GM19395 (cell line): ENCODE measurements at regions not wholly inside any gene's neighbourhood (a gene's known extent, or its start where the extent isn't known, plus 50 kb on each side); places are given as distances from the start of the nearest gene placed in this dataset.
"Not testable (repeated sequence)": the region's sequence is repeated elsewhere in the genome, so short reads cannot be mapped to it uniquely, and the experiment has no call there.

Experiments
- ATAC-seq: cut with Tn5 transposase; IDR thresholded peaks from one replicate; pipeline ENCODE4 v1.9.1; 2021; ENCODE audit warnings: mild to moderate bottlenecking, moderate library complexity; ENCODE audit not compliant: unreplicated experiment

DNA sequence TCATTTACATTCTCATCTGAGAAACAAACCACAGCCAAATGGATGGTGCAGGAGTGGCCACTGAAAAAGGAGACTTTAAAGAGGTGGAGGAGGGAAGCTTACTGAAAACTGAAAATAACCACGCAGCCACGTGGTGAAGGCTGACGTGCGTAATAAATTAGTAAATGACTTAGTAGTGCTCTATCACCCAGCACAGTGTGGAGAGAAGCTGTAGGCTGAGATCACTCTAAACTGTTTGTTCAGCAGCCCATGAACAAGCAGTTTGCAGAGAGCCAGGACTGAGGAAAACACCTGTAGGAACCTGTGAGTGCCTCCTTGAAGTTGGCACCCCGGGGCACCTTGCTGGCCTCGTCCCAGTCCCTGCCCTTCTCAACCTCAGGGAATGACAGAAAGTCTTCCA, 193.0 kb downstream of the TXNL1 start:
- no peak for ATAC-seq

DNA sequence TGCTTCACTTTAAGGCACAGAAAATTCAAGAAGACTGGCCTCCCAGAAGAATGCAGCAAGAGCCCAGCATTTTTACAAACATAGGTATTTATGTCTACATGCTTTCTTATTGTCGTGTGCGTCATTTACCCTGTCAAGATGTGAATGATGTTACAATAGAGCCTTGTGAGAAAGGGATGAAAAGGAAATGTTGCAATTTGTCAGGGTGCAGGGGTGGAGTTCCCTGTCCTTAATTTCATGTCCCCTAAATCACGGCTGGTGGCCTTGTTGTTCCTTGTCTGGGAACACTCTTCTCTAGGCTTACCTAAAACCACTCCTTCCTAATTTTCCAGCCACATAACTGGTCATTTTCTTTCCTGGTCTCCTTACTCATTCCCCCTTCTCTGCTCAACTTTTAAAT, 194.2 kb downstream of the TXNL1 start:
- ATAC-seq, result no peak

DNA sequence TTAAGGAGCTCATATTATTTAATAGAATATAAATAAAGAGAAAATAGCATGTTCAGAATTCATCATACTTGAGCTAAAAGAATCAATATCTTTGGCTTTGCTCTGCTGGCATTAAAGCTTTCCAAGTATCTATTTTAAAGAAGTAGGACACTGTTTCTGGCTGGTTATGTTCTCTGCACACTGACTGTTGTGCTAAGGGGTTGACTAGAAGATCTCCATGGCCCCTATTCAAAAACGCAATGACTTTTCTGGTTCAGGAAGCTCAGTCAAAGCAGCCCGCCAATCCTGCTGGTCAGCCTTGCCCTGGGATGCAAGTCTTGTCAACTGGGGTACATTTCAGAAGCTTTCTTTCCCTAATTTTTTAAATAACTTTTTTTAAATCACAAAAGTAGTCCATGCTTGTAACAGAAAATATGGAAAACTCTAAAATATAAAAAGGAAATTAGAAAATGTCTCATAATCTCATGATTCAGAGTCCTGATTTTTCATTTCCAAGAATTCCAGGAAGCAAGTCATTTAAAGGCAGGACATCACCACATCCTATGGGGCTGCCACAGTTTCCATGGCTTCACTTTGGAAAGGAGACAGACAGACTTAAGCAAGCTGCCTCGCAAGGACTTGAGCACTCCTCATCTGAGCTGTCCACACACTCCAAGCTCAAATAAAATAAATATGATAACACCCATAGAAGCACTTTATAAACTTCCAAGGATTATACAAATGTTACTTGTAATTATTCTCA, 195.1 kb downstream of the TXNL1 start:
- no peak for ATAC-seq

DNA sequence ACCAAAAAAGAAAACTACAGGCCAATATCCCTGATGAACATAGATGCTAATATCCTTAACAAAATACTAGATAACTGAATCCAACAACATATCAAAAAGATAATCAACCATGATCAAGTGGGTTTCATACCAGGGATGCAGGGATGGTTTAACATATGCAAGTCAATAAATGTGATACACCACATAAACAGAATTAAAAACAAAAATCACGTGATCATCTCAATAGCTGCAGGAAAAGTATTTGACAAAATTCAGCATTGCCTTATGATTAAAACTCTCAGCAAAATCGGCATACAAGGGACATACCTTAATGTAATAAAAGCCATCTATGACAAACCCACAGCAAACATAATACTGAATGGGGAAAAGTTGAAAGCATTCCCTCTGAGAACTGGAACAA, 199.9 kb downstream of the TXNL1 start:
- not testable (repeated sequence) for ATAC-seq

DNA sequence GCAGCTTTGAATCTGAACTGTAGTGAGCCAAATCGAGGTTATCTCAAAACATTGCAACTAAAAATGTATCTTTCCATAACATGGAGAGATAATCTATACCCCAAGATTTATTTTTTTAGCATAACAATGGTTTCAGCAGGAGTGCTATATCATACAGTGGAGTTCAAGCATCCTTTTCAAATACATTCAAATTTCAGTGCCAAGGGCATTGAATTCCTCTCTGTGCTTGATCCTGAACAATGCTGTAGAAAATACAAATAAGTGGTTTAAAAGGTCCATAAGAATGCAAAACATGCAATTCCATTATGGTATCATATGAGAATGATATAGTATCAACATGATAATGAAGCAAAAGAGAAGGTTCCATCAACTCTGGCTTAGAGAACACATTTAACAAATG, 201.7 kb downstream of the TXNL1 start:
- ATAC-seq, result no peak

DNA sequence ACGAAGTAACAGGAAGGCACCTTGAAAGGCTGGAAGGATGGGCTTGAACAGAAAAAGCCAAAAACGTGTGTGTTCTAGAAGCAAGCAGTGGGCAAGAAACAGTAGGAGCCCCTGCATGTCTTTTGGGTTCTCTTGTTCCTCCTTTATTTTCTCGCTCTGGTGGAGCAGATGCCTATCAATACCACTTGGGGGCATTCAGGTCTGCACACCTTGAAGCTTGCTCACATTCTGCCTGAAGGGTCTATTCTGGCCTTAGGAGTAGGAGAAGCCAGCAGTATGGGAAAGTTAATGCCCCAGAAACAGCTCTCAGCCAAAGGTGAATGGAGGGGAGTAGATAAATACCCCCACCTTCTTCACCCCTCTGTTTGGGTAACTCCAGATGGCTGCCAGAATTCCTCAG, 204.5 kb downstream of the TXNL1 start:
- no peak for ATAC-seq

DNA sequence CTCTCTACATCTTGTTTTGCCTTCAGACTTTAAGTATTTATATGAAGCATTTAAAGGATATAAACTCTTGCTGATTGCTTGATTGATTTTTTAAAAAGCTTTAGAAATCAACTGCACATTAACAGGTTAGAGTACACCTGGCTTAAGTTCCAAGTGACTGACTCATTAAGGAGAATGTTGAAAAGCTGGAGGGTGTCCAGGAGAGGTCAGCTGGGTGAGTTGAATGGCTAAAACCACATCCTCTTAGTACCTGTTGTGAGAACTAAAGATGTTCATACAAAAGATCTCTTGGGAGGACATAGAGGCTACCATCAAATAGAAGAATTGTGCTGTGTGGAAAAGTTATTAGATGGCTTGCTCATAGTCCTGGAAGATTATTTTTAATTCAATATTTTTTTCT, 206.8 kb downstream of the TXNL1 start:
- ATAC-seq, result no peak

DNA sequence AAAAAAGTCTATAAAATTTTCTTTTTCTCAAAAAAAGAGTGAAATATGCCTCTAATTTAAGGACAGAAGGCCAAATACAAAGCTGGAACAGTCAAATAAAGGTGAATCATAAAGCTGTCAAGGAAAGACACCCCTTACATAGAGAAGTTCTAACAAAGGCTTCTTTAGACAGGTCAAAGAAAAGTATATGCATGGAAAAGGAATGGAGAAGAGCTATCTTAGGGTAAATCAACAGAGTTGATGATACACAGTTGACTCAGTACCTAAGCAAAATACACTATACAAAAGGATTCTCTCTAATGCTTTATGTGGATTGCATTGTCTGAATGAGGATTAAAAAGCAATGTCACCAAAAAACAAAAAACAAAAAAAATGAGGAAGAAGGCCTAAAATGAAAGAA, 214.8 kb downstream of the TXNL1 start:
- no peak for ATAC-seq

DNA sequence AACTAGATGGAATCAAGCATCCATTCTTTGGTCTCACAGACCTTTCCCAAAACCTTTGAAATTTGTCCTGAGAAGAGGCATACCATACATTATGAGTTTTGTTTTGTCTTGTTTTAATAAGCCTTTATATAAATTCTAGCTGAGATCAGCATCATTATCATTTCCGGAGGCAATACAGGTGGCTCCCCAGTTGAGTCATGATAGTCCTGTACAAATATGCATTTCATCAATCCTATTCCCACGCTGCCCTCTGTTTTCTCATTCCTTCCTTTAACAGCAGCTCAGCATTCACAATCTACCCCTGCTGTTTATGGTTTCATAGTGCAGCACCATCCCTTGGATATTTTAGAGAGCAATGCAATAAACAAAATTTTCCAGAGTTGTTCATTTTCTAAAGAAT, 216.7 kb downstream of the TXNL1 start:
- ATAC-seq, result no peak

DNA sequence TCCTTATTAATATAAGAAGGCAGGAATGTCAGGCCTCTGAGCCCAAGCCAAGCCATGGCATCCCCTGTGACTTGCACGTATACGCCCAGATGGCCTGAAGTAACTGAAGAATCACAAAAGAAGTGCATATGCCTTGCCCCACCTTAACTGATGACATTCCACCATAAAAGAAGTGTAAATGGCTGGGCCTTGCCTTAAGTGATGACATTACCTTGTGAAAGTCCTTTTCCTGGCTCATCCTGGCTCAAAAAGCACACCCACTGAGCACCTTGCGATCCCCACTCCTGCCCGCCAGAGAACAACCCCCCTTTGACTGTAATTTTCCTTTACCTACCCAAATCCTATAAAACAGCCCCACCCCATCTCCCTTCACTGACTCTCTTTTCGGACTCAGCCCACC, 217.5 kb downstream of the TXNL1 start:
- not testable (repeated sequence) for ATAC-seq

DNA sequence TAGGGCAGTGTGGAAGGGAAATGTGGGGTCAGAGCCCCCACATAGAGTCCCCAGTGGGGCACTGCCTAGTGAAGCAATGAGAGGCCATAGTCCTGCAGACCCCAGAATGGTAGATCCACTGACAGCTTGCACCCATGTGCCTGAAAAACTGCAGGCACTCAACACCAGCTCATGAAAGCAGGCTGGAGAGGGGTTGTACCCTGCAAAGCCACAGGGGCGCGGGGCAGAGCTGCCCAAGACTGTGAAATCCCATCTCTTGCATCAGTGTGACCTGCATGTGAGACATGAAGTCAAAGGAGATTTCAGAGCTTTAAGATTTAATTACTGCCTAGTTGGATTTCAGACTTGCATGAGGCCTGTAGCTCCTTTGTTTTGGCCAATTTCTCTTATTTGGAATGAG, 224.0 kb downstream of the TXNL1 start:
- no peak for ATAC-seq

DNA sequence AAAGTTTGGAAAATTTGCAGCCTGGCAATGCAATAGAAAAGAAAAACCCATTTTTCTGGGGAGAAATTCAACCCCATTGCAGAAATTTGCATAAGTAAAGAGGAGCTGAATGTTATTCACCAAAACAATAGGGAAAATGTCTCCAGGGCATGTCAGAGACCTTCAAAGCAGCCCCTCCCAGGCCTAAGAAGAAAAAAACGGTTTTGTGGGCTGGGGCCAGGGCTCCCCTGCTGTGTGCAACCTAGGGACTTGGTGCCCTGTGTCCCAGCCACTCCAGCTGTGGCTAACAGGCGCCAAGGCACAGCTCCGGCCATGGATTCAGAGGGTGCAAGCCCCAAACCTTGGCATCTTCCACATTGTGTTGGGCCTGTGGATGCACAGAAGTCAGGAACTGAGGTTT, 224.5 kb downstream of the TXNL1 start:
- ATAC-seq, result no peak

DNA sequence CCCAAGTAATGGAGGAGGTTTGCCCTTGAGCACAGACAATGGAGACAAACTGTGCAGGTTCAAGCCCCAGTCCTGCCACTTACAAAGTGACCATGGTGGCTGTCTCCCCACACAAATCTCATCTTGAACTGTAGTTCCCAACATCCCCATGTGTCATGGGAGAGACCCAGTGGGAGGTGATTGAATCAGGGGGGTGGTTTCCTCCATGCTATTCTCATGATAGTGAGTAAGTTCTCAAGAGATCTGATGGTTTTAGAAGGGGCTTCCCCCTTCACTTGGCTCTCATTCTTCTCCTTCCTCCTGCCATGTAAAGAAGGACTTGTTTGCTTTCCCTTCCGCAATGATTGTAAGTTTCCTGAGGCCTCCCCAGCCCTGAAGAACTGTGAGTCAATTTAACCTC, 225.4 kb downstream of the TXNL1 start:
- ATAC-seq, result no peak

DNA sequence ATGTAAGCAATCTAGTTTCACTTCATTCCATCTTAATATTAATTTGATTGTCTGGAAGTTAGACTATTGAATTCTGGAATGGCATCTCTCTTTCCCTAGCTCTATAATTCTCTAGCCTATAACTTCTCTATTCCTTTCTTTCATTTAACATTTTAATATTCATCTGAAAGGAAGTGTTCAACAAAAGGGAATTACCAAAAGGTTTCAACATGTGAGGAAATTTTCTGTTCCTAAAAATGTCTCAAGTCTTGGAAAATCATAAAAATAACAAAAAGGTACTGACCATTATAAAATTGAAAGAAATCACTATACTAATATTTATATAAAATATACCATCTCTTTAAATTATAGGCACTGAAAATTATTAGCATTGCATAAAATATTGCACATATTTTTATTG, 228.7 kb downstream of the TXNL1 start:
- ATAC-seq, result no peak

DNA sequence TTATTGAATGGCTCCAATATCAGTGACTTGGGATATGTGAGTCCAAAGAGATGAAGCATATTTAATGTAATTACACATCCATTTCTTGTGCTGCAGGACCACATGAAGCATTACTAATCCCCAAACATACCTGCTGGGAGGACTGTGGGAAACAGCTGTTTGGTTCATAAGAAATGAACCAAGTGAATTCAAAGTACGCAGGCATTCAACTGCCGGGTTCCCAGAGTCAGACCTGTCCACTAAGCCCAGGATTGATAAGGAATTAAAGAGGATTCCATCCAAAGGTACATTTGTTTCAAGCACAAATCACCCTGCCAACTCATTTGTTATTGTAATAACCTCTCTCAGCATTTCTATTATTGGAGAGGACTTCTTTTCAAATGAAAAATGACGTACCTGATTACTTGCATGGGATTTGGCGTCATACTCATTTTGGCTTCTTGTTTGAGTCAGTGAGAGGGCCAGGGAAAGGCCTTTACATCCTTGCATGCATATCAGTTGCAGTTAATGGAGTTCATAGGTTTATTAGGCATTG, 230.7 kb downstream of the TXNL1 start:
- no peak for ATAC-seq

DNA sequence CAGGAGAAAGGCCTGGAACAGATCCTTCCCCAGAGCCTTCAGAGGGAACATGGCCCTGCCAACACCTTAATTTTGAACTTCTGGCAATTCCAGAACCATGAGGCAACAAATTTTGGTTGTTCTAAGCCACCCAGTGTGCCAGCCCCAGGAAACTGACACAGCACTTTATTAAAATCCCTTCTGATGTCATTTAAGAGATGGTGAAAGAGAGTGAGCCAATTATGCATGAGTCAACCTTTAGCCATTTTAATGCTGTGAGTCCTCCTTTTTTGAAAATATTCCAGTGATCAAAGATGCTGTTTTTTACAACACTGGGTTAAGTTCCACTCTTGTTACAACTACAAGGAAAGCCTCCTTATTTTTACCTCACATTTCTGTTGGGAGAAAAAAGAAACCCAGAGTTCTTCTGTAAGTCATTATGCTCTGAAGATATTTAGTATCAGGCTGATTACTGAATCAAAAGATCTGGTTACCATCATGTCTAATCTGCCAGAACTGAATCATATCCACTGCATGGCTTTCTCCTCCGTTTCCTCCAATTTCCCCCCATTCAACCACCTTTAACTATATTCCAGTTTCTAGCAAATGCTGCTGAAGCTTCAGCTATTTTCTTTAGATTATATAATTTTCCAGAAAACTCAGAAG, 235.4 kb downstream of the TXNL1 start:
- ATAC-seq, result no peak

DNA sequence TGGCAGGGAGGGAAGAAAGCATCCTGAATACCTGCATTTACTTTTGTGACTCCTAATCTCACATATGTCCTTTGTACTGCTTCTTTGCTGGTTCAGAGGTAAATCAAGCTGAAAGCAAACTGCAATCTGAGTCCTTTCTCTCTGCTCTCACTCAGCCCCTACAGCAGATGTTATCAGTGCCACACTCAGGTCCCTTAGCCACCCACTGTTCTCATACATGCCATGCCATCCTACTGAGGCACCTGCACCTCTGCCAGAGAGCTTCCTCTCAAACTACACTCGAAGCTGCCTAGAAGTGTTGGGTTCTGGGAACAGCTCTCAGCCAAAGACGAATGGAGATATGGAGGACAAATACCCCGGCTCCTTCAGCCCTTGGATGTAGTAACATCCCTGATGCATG, 244.5 kb downstream of the TXNL1 start:
- ATAC-seq, result no peak

DNA sequence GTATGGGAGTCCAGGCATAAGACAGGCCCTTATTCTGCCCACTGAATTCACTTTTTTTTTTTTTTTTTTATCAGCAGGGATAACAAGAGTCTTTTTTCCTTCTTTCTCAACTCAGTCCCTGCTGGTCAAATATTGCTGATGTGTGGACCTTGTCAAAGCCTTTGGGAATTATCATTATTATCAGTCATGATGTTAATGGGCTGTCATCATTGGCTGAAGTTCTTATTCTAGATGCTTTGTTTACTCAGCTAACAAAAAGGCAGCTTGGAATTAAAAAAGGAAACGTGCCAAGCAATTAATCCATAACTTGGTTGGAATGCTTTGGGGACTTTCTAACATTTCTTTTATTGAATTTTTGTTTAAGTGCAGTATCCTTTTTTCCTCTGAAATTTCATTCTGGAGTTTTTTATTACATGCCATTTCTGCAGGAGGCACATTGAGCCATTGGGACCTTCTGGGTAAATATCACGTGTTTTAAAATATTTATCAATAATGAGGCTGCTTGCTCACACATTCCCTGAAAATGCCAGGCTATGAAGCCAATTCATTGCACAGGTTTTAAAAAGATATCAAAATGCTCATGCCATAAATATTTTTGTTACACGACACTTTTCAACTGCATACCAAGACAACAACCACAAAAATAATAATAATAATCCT, 246.3 kb downstream of the TXNL1 start:
- no peak for ATAC-seq

DNA sequence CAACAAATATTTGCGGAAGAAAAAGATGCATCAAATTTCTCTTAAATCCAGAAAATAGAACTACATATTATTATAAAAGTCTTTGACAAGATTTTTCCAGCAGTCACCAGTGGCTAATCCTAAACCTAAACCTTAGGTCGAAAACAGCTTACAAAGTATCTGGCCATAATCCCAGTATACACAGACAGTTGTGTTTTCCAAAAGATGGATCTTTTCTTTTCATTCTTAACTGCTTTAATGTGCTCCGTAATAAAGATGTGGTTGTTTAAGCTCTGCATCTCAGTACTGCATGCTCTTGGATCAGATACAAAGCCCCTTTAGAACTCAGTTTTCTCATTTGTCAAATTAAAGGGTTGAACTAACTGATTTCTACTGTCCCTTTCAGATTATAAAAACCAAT, 247.8 kb downstream of the TXNL1 start:
- no peak for ATAC-seq

DNA sequence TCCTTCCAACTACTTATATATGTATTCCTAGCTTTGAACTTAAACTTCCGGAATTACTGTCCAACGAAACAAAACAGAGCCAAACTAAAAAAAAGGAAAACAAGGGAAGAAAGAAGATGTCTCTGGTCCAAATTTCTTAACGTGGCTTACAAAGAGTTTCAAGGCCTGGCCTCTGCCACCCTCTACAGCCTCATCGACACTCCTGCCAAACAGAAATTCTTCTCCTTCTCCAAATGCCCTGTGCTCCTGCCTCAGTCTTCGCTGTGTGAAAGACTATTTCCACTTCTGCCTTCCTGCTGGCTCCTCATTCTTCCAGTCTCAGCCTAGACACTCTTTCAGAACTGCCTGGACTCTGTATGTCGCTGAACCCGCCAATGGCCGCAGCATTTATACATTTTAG, 249.2 kb downstream of the TXNL1 start:
- no peak for ATAC-seq

DNA sequence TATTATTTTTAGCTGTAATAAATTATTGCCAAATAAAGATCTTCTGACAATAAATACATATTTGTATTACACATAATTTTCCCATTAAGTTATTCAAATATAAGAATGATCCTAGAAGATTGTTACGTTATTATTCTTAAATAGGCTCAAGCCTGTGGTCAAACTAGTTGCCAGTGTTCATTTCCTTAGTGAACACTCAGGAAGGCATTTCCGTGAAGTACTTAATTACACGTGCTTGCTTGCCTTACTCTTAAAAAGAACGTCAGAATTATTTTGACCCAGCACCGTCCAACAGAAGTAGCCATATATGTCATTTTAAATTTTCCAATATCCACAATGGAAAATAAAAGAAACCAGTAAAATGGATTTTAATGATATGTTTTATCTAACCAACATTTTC, 249.8 kb downstream of the TXNL1 start:
- ATAC-seq, result no peak

DNA sequence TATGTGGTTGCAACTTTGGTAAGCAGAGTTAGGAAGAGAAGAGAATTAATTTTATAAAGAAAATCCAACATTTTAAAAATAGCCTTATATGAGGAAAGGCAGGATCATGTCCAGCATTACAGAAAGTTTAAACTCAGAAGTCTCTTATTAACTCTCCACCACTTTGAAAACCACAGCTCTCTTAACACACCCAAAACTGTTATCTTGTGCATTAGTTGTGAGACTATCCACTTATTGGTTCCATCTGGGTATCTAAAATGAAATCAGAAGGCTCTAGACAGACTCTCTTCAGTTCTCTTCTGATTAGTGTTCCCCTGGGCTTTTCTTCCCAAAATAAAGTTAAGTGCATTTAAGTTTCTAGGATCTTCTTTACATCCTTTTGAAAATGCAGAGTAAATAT, 251.5 kb downstream of the TXNL1 start:
- ATAC-seq, result no peak
